ENCODE measurements at regions not wholly inside any gene's neighbourhood (a gene's known extent, or its start where the extent isn't known, plus 50 kb on each side); places are given as distances from the start of the nearest gene placed in this dataset.
A peak's percentile ranks its signal among the peaks of the same experiment; 100 is the strongest.

DNA sequence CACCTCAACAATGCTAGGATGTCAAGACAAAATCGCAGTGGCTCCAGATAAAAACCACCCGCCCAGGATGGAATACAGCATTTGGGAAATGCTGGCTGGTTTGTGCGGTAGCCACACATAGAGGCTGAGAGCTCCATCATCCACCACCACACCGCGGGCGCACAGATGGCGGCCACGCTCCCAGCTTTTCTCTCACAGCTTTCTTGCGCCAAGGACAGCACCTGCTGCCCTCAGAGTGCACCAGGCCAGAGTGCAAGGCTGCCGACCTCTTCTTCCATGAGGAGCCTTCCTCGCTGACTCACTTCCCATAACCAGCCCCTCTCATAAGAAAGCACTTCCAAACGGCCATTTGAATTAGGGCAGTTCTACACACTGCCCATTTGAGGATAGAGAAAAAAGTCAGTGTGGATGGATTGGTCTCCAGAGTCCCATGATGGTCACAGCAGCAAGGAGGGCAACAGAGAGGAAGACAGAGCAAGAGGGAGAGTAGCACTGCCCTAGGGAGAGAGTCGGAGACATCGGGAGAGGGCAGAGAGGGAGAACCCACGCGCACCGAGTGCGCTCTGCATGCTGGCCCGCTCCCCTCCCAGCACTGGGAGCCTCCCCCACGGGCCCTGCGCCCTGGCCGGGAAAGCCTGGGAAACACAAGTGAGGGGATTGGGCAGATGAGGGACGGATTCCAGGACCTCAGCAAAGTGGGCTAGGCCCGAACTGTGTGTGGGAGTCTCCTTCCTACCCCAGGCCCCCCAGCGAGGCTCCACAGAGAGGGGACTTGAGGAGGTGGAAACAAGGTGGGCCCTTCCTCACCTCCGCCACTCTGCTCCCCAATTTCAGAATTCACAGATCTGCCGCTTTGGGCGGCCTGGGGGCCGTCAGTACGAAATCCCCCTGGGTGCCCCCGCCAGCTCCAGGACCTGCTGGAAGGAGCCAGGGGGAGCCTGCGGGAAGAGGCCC lies 156.9 kb downstream of the USP12 start:
- H3K4me1 Mint-ChIP-seq (ENCODE audit: low read depth, unreplicated experiment): peaks cover 8% of the 10 kb centered on the region
- H3K27me3 Mint-ChIP-seq (ENCODE audit: unreplicated experiment): no peaks in the 10 kb centered on the region
- no peaks in the 10 kb centered on the region for H3K36me3 Mint-ChIP-seq (ENCODE audit: unreplicated experiment)
- H3K27ac Mint-ChIP-seq (ENCODE audit: unreplicated experiment): peak overlapping the region; percentile 50
- H3K4me3 Mint-ChIP-seq (ENCODE audit: unreplicated experiment): no peak overlapping the region
- TF ChIP-seq, protein P1, sequence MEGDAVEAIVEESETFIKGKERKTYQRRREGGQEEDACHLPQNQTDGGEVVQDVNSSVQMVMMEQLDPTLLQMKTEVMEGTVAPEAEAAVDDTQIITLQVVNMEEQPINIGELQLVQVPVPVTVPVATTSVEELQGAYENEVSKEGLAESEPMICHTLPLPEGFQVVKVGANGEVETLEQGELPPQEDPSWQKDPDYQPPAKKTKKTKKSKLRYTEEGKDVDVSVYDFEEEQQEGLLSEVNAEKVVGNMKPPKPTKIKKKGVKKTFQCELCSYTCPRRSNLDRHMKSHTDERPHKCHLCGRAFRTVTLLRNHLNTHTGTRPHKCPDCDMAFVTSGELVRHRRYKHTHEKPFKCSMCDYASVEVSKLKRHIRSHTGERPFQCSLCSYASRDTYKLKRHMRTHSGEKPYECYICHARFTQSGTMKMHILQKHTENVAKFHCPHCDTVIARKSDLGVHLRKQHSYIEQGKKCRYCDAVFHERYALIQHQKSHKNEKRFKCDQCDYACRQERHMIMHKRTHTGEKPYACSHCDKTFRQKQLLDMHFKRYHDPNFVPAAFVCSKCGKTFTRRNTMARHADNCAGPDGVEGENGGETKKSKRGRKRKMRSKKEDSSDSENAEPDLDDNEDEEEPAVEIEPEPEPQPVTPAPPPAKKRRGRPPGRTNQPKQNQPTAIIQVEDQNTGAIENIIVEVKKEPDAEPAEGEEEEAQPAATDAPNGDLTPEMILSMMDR (IDR thresholded peaks at IDR 0.05; ENCODE audit: partially characterized antibody, unreplicated experiment): no peak
- DNase-seq: no peak
- H3K9me3 Mint-ChIP-seq (ENCODE audit: unreplicated experiment): peaks cover 2% of the 10 kb centered on the region

DNA sequence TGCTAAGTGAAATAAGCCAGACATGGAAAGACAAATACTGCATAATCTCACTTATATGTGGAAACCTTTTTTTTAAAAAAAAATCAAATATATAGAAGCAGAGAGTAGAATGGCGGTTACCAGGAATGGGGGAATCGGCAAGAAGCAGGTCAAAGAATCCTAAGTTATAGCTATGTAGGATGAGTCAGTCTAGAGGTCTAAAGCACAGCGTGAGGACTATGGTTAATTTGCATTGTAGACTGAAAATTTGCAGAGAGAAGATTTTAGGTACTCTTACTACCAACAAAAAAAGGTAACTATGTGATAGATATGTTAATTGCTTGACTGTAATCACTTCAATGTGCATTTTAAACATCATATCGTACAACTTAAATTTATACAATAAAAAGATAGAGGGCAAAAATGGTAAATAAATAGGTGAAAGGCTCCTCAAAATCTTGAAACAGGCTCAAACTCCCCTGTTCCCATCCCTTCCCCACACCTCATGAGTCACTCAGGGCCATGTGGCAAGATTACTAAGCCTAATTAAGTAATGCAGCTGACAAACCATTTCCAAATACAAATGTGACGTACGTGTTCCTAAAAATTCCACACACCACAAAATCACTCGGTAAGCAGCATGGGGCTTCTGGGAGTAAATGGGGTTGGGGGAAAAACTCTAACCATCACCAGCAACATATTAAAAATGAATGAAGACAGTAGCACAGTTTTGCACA lies 159.0 kb downstream of the USP12 start:
- Mint-ChIP-seq H3K4me3 (ENCODE audit: unreplicated experiment) (no peak overlapping the region), H3K27me3 (ENCODE audit: unreplicated experiment) (no peaks in the 10 kb centered on the region), H3K27ac (ENCODE audit: unreplicated experiment) (no peak overlapping the region), H3K36me3 (ENCODE audit: unreplicated experiment) (no peaks in the 10 kb centered on the region), H3K9me3 (ENCODE audit: unreplicated experiment) (peaks cover 2% of the 10 kb centered on the region), H3K4me1 (ENCODE audit: low read depth, unreplicated experiment) (peaks cover 12% of the 10 kb centered on the region)
- no peak for DNase-seq
- TF ChIP-seq, protein P1 (IDR thresholded peaks at IDR 0.05; ENCODE audit: partially characterized antibody, unreplicated experiment): no peak

DNA sequence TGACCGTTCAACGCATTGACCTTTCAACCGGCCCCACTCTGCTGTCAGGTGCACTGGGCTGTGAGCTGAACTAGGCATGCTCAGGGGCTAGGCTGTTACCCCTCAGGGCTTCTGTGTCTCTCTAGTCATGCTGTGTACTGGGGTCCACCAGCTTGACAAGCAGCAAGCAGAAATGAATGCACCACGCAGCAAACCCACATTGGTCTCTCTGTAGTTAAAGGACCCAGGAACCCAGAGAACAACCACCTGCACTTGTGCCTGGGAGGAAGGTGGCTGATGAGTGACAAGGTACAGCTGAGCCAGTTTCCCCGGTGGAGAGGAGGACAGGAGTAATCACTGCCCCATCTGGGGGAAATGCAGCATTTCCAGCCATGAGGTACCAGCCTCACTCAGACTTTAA lies 159.9 kb downstream of the USP12 start:
- Mint-ChIP-seq H3K27ac (ENCODE audit: unreplicated experiment) (no peak overlapping the region), H3K27me3 (ENCODE audit: unreplicated experiment) (peaks cover 5% of the 10 kb centered on the region), H3K4me1 (ENCODE audit: low read depth, unreplicated experiment) (peaks cover 17% of the 10 kb centered on the region), H3K4me3 (ENCODE audit: unreplicated experiment) (no peak overlapping the region), H3K9me3 (ENCODE audit: unreplicated experiment) (peaks cover 9% of the 10 kb centered on the region), H3K36me3 (ENCODE audit: unreplicated experiment) (no peaks in the 10 kb centered on the region)
- TF ChIP-seq, protein P1 (IDR thresholded peaks at IDR 0.05; ENCODE audit: partially characterized antibody, unreplicated experiment): no peak
- no peak for DNase-seq

DNA sequence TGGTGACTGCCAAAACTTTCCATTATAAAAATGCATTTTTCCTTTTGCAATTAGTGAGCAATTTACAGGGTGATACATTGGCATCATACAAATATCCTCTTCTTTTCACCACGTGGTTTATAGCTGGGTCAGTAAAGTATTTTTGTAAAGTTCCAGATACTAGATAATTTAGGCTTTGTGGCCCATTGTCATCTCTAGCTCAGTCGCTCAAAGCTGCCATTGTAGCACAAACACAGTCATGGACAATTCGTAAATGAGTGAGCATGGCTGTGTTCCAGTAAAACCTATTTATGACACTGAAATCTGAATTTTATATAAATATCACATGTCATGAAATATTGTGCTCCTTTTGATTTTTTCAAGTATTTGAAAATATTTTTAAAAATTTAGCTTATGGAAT lies 162.9 kb downstream of the USP12 start:
- DNase-seq: no peak
- no peak overlapping the region for H3K4me3 Mint-ChIP-seq (ENCODE audit: unreplicated experiment)
- TF ChIP-seq, protein P1 (IDR thresholded peaks at IDR 0.05; ENCODE audit: partially characterized antibody, unreplicated experiment): no peak
- peaks cover 19% of the 10 kb centered on the region for H3K27me3 Mint-ChIP-seq (ENCODE audit: unreplicated experiment)
- H3K36me3 Mint-ChIP-seq (ENCODE audit: unreplicated experiment): no peaks in the 10 kb centered on the region
- peaks cover 30% of the 10 kb centered on the region for H3K4me1 Mint-ChIP-seq (ENCODE audit: low read depth, unreplicated experiment)
- H3K9me3 Mint-ChIP-seq (ENCODE audit: unreplicated experiment): peaks cover 14% of the 10 kb centered on the region
- no peak overlapping the region for H3K27ac Mint-ChIP-seq (ENCODE audit: unreplicated experiment)
